H1 (cell line): ENCODE measurements at regions not wholly inside any gene's neighbourhood (a gene's known extent, or its start where the extent isn't known, plus 50 kb on each side); places are given as distances from the start of the nearest gene placed in this dataset.
A peak's percentile ranks its signal among the peaks of the same experiment; 100 is the strongest.

Source experiments
- CTCF ChIA-PET: fragments of 300-600 bp; sonication (Branson Sonifier 250); formaldehyde crosslinking; loops from one replicate; lab custom pipeline; 2021; ENCODE audit not compliant: partially characterized antibody; lab: Charles Lee
- POLR2A ChIA-PET: fragments of 300-600 bp; sonication (Branson Sonifier 250); formaldehyde crosslinking; loops from one replicate; lab custom pipeline; 2021; ENCODE audit warnings: inconsistent platforms; ENCODE audit not compliant: partially characterized antibody; lab: Charles Lee
- DNase-seq, 2 experiments: peaks; one replicate each; pipeline versions ENCODE4 v3.0.0 to v3.0.0-alpha.2; 2010 to 2022; ENCODE audit warnings: low spot score in 2 of 2, low read depth in 1 of 2, mixed read lengths in 1 of 2
- FAIRE-seq: peaks from 2 replicates; lab custom pipeline; 2011; peaks lifted over from hg19 to GRCh38; lab: Jason Lieb, UNC
- H2AFZ ChIP-seq: 2 replicates; pipeline ENCODE4 v1.8.1; 2012; ENCODE audit warnings: low read length, inconsistent platforms
- H2AK5ac ChIP-seq: 2 replicates; pipeline ENCODE4 v1.6.1; 2013; ENCODE audit warnings: low read depth, low read length
- H2BK120ac ChIP-seq: replicated peaks from 2 replicates; pipeline ENCODE3; 2013; ENCODE audit warnings: low read depth, low read length, inconsistent platforms
- H2BK12ac ChIP-seq: 2 replicates; pipeline ENCODE4 v1.6.1; 2013; ENCODE audit warnings: low read depth, low read length
- H2BK15ac ChIP-seq: 2 replicates; pipeline ENCODE4 v1.6.1; 2013; ENCODE audit warnings: low read length
- H2BK20ac ChIP-seq: 2 replicates; pipeline ENCODE4 v1.6.1; 2013; ENCODE audit warnings: low read length
- H2BK5ac ChIP-seq: 2 replicates; pipeline ENCODE4 v1.6.1; 2013; ENCODE audit warnings: low read depth, low read length
- H3K14ac ChIP-seq: 2 replicates; pipeline ENCODE4 v1.6.1; 2013; ENCODE audit warnings: inconsistent platforms; ENCODE audit not compliant: insufficient read length
- H3K18ac ChIP-seq: 2 replicates; pipeline ENCODE4 v1.6.1; 2013; ENCODE audit warnings: low read length; ENCODE audit errors: extremely low read depth
- H3K23ac ChIP-seq: 2 replicates; pipeline ENCODE4 v1.6.1; 2013; ENCODE audit warnings: inconsistent platforms; ENCODE audit not compliant: insufficient read length
- H3K23me2 ChIP-seq: 2 replicates; pipeline ENCODE4 v1.6.1; 2013; ENCODE audit warnings: low read depth, low read length
- H3K27ac ChIP-seq: 2 replicates; pipeline ENCODE4 v1.6.1; 2011; ENCODE audit warnings: low read depth, low read length, inconsistent platforms
- H3K27me3 ChIP-seq, 4 experiments: replicated peaks in 1 of 4; 1 replicate in 1 of 4; 2 replicates in 3 of 4; pipeline versions ENCODE4 v1.6.1 to v1.8.1; 2011 to 2013; ENCODE audit warnings: low read length in 3 of 4, mild to moderate bottlenecking in 3 of 4, inconsistent platforms in 2 of 4, mixed read lengths in 2 of 4, moderate library complexity in 1 of 4; ENCODE audit not compliant: control insufficient read depth in 3 of 4, insufficient read depth in 3 of 4; ENCODE audit errors: extremely low read depth in 1 of 4
- H3K36me3 ChIP-seq, 4 experiments: 2 replicates each; pipeline versions ENCODE4 v1.6.1 to v1.8.1; 2011 to 2013; ENCODE audit warnings: mild to moderate bottlenecking in 4 of 4, low read length in 3 of 4, moderate library complexity in 2 of 4, control low read depth in 1 of 4, inconsistent platforms in 1 of 4; ENCODE audit not compliant: insufficient read depth in 4 of 4, control insufficient read depth in 2 of 4
- H3K4ac ChIP-seq: replicated peaks from 2 replicates; pipeline ENCODE3; 2013; ENCODE audit warnings: low read length, low read depth, mixed read lengths, inconsistent platforms; ENCODE audit not compliant: insufficient read length
- H3K4me1 ChIP-seq, 4 experiments: replicated peaks in 1 of 4; 1 replicate in 1 of 4; 2 replicates in 3 of 4; pipeline versions ENCODE4 v1.6.1 to v1.8.1; 2011 to 2013; ENCODE audit warnings: low read length in 3 of 4, inconsistent platforms in 2 of 4, mixed read lengths in 1 of 4; ENCODE audit not compliant: insufficient read depth in 4 of 4, control insufficient read depth in 3 of 4
- H3K4me2 ChIP-seq, 2 experiments: 2 replicates each; pipeline versions ENCODE4 v1.6.1 to v1.8.1; 2011 to 2013; ENCODE audit warnings: low read depth in 2 of 2, low read length in 2 of 2, control low read depth in 1 of 2, inconsistent platforms in 1 of 2, mild to moderate bottlenecking in 1 of 2; ENCODE audit not compliant: insufficient read depth in 1 of 2
- H3K4me3 ChIP-seq, 4 experiments: fragments of 200-600, 300-600 bp in 1 of 4; sonication (generic), shearing (Covaris generic), sonication (Bioruptor Twin) in 1 of 4; 2 replicates each; pipeline versions ENCODE4 v1.5.1 to v1.8.1; 2011 to 2016; ENCODE audit warnings: low read length in 4 of 4, low read depth in 3 of 4, control low read depth in 2 of 4, inconsistent platforms in 2 of 4, mild to moderate bottlenecking in 2 of 4, mixed read lengths in 1 of 4, moderate library complexity in 1 of 4; ENCODE audit not compliant: insufficient read depth in 2 of 4; ENCODE audit errors: extremely low read depth in 1 of 4
- H3K56ac ChIP-seq: replicated peaks from 2 replicates; pipeline ENCODE3; 2013; ENCODE audit warnings: low read depth, mild to moderate bottlenecking, mixed read lengths, low read length, inconsistent platforms; ENCODE audit not compliant: insufficient read length
- H3K79me1 ChIP-seq: 2 replicates; pipeline ENCODE4 v1.6.1; 2013; ENCODE audit warnings: low read depth, low read length, control low read depth
- H3K79me2 ChIP-seq, 2 experiments: 2 replicates each; pipeline versions ENCODE4 v1.6.1 to v1.8.1; 2012 to 2013; ENCODE audit warnings: low read length in 2 of 2, mild to moderate bottlenecking in 2 of 2, inconsistent platforms in 1 of 2; ENCODE audit not compliant: insufficient read depth in 2 of 2, control insufficient read depth in 1 of 2
- H3K9ac ChIP-seq, 4 experiments: replicated peaks in 1 of 4; 1 replicate in 1 of 4; 2 replicates in 3 of 4; pipeline versions ENCODE4 v1.6.1 to v1.8.1; 2011 to 2013; ENCODE audit warnings: low read depth in 3 of 4, low read length in 3 of 4, control low read depth in 2 of 4, mild to moderate bottlenecking in 2 of 4, moderate library complexity in 2 of 4, inconsistent platforms in 1 of 4; ENCODE audit errors: extremely low read depth in 1 of 4
- H3K9me3 ChIP-seq, 2 experiments: 2 replicates each; pipeline versions ENCODE4 v1.6.1 to v1.8.1; 2012 to 2013; ENCODE audit warnings: mild to moderate bottlenecking in 2 of 2, moderate library complexity in 2 of 2, control low read depth in 1 of 2, inconsistent platforms in 1 of 2, low read depth in 1 of 2, low read length in 1 of 2, mixed read lengths in 1 of 2; ENCODE audit not compliant: insufficient read depth in 2 of 2
- H4K20me1 ChIP-seq, 2 experiments: replicated peaks in 1 of 2; 2 replicates each; pipeline versions ENCODE3 to v1.8.1; 2011 to 2013; ENCODE audit warnings: inconsistent platforms in 2 of 2, low read length in 2 of 2, mild to moderate bottlenecking in 1 of 2; ENCODE audit not compliant: insufficient read depth in 2 of 2, control insufficient read depth in 1 of 2
- H4K5ac ChIP-seq: 2 replicates; pipeline ENCODE4 v1.6.1; 2013; ENCODE audit warnings: low read length, low read depth, mixed read lengths, inconsistent platforms; ENCODE audit not compliant: insufficient read length
- H4K8ac ChIP-seq: 2 replicates; pipeline ENCODE4 v1.8.0; 2013; ENCODE audit warnings: mild to moderate bottlenecking, moderate library complexity, low read length, inconsistent platforms; ENCODE audit not compliant: insufficient read depth; ENCODE audit errors: extremely low read depth
- H4K91ac ChIP-seq: replicated peaks from 2 replicates; pipeline ENCODE3; 2013; ENCODE audit warnings: low read length, mixed read lengths, inconsistent platforms; ENCODE audit not compliant: insufficient read length
- ASH2L ChIP-seq: fragments of 200-600, 300-600 bp; sonication (generic); IDR thresholded peaks from one replicate; pipeline ENCODE4 v1.7.1; 2017; ENCODE audit warnings: low read length
- BRCA1 ChIP-seq: IDR thresholded peaks from 2 replicates; pipeline ENCODE4 v1.6.1; 2012; ENCODE audit warnings: low read depth, low read length, improper control_type of control experiment
- CEBPB ChIP-seq: IDR thresholded peaks from 2 replicates; pipeline ENCODE4 v1.6.1; 2012; ENCODE audit warnings: low read depth, low read length
- EGR1 ChIP-seq: IDR thresholded peaks from 2 replicates; pipeline ENCODE4 v1.6.1; 2011; ENCODE audit warnings: low read depth, low read length, borderline replicate concordance
- EZH2 ChIP-seq: fragments of 200-600 bp; sonication (generic); IDR thresholded peaks from 2 replicates; pipeline ENCODE4 v1.7.1; 2012; ENCODE audit warnings: low read depth, mild to moderate bottlenecking, moderate library complexity, low read length, inconsistent platforms; ENCODE audit not compliant: severe bottlenecking
- GTF2F1 ChIP-seq: IDR thresholded peaks from 2 replicates; pipeline ENCODE4 v1.6.1; 2012; ENCODE audit warnings: low read depth, low read length, improper control_type of control experiment, borderline replicate concordance
- HDAC2 ChIP-seq, 2 experiments: fragments of 300-600 bp in 1 of 2; sonication (generic) in 1 of 2; IDR thresholded peaks; 2 replicates each; pipeline ENCODE4 v1.6.1; 2011 to 2012; ENCODE audit warnings: low read depth in 2 of 2, low read length in 2 of 2, mild to moderate bottlenecking in 2 of 2, moderate library complexity in 2 of 2, borderline replicate concordance in 1 of 2, inconsistent platforms in 1 of 2
- JUND ChIP-seq: IDR thresholded peaks from 2 replicates; pipeline ENCODE4 v1.6.1; 2011; ENCODE audit warnings: mild to moderate bottlenecking, improper control_type of control experiment, low read length
- NRF1 ChIP-seq: IDR thresholded peaks from 2 replicates; pipeline ENCODE4 v1.6.1; 2011; ENCODE audit warnings: mild to moderate bottlenecking, low read depth, low read length, improper control_type of control experiment
- RFX5 ChIP-seq: IDR thresholded peaks from 2 replicates; pipeline ENCODE4 v1.6.1; 2011; ENCODE audit warnings: low read depth, low read length, improper control_type of control experiment, borderline replicate concordance
- RXRA ChIP-seq: IDR thresholded peaks from 2 replicates; pipeline ENCODE4 v1.6.1; 2011; ENCODE audit warnings: low read depth, mild to moderate bottlenecking, low read length, moderate library complexity; ENCODE audit not compliant: insufficient read depth
- SIN3A ChIP-seq, 2 experiments: IDR thresholded peaks in 1 of 2; conservative IDR thresholded peaks in 1 of 2; 2 replicates each; pipeline ENCODE4 v1.6.1; 2011 to 2012; ENCODE audit warnings: low read length in 2 of 2, improper control_type of control experiment in 1 of 2, low read depth in 1 of 2, mild to moderate bottlenecking in 1 of 2
- SP2 ChIP-seq: IDR thresholded peaks from 2 replicates; pipeline ENCODE4 v1.6.1; 2012; ENCODE audit warnings: mild to moderate bottlenecking, low read length, inconsistent platforms
- SP4 ChIP-seq: IDR thresholded peaks from 2 replicates; pipeline ENCODE4 v1.6.1; 2012; ENCODE audit warnings: low read length, inconsistent platforms
- SUZ12 ChIP-seq: fragments of 200-600 bp; sonication (generic); IDR thresholded peaks from 2 replicates; pipeline ENCODE4 v1.6.1; 2012; ENCODE audit warnings: mild to moderate bottlenecking, inconsistent platforms, low read length, moderate library complexity, mixed read lengths
- TBP ChIP-seq: IDR thresholded peaks from 2 replicates; pipeline ENCODE4 v1.6.1; 2011; ENCODE audit warnings: low read depth, low read length, improper control_type of control experiment
- WGBS, 2 experiments: shearing (Covaris generic) in 1 of 2; methylation state at CpG; one replicate each; pipeline versions ENCODE4 v1.1.6 to v1.1.7; 2013 to 2015; ENCODE audit warnings: low lambda C conversion rate in 2 of 2, mixed read lengths in 2 of 2, inconsistent platforms in 1 of 2, low coverage in 1 of 2, missing lambda C conversion rate in 1 of 2; ENCODE audit not compliant: insufficient replicate concordance in 2 of 2, insufficient coverage in 1 of 2, insufficient read length in 1 of 2; ENCODE audit errors: extremely low coverage in 1 of 2, missing lambda C conversion rate in 1 of 2; 5-methylcytosine and 5-hydroxymethylcytosine counted together

- H3K14ac ChIP-seq: no peak overlapping the region
- ChIA-PET POLR2A (no interaction called here), CTCF (interaction anchor here (1.7 to 2.2 kb wide), 2 partner anchors 9 to 11 kb away, joined by 4 to 5 read pairs; no protein-coding TSS in a partner anchor)
- no peaks in the 10 kb centered on the region for H3K36me3 ChIP-seq
- H3K27ac ChIP-seq: no peak overlapping the region
- H2BK20ac ChIP-seq: no peak overlapping the region
- no peak overlapping the region for H3K23ac ChIP-seq
- H3K27me3 ChIP-seq: no peaks in the 10 kb centered on the region
- no peaks in the 10 kb centered on the region; a peak in 1 of 7 replicates for H3K4me1 ChIP-seq
- no peak overlapping the region for H3K4me3 ChIP-seq
- no peak overlapping the region for H2BK5ac ChIP-seq
- no peaks in the 10 kb centered on the region for H3K79me2 ChIP-seq
- H3K9ac ChIP-seq: no peak overlapping the region
- no peak overlapping the region for H4K8ac ChIP-seq
- no peaks in the 10 kb centered on the region for H3K79me1 ChIP-seq
- no peak overlapping the region for H2BK120ac ChIP-seq
- WGBS, 2 experiments: 90% methylated on average over 3 of the region's 3 CpGs; no CpG with 5 or more reads in 1 of the 2 experiments
- H4K5ac ChIP-seq: no peak overlapping the region
- H3K23me2 ChIP-seq: no peaks in the 10 kb centered on the region
- H4K20me1 ChIP-seq: no peaks in the 10 kb centered on the region
- no peak overlapping the region for H4K91ac ChIP-seq
- H2BK12ac ChIP-seq: no peak overlapping the region
- DNase-seq: no peak
- H2BK15ac ChIP-seq: no peak overlapping the region
- H3K9me3 ChIP-seq: no peaks in the 10 kb centered on the region
- no peak overlapping the region for H3K56ac ChIP-seq
- no peak overlapping the region for H2AK5ac ChIP-seq
- H2AFZ ChIP-seq: no peak overlapping the region
- H3K4me2 ChIP-seq: no peak overlapping the region
- no peak overlapping the region for H3K4ac ChIP-seq
- no peak overlapping the region for H3K18ac ChIP-seq
- FAIRE-seq: peak; percentile 7
- TF ChIP-seq SP2 (no peak), EZH2 (no peak), BRCA1 (no peak), EGR1 (no peak), SUZ12 (no peak), ASH2L (no peak), HDAC2 (IDR thresholded peaks at IDR 0.05; ENCODE audit: borderline replicate concordance in 1 of 2, low read depth in 2 of 2, low read length in 2 of 2) (no peak), RXRA (no peak), SIN3A (conservative IDR thresholded peaks at IDR 0.05 in 1 of 2, IDR thresholded peaks at IDR 0.05 in 1 of 2; ENCODE audit: low read depth in 1 of 2, low read length in 2 of 2) (no peak), GTF2F1 (no peak), RFX5 (no peak), JUND (no peak), NRF1 (no peak), CEBPB (no peak), TBP (no peak), SP4 (no peak)
These were observed 138.9 kb upstream of the ERG start for GRCh38 chr21:38637161-38637560.
